Neuron (in vitro differentiated cells): ENCODE measurements at regions not wholly inside any gene's neighbourhood (a gene's known extent, or its start where the extent isn't known, plus 50 kb on each side); places are given as distances from the start of the nearest gene placed in this dataset.

Experiments used
- H2AFZ ChIP-seq: one replicate; pipeline ENCODE4 v1.6.1; 2013; ENCODE audit warnings: low read depth, mild to moderate bottlenecking, inconsistent platforms, low read length, moderate library complexity
- H3K27me3 ChIP-seq: one replicate; pipeline ENCODE4 v1.6.1; 2013; ENCODE audit warnings: low read length; ENCODE audit not compliant: insufficient read depth
- H3K36me3 ChIP-seq: one replicate; pipeline ENCODE4 v1.6.1; 2013; ENCODE audit warnings: low read length; ENCODE audit not compliant: insufficient read depth
- H3K4me1 ChIP-seq: one replicate; pipeline ENCODE4 v1.6.1; 2013; ENCODE audit warnings: low read length; ENCODE audit not compliant: insufficient read depth
- H3K4me3 ChIP-seq: 2 replicates; pipeline ENCODE4 v1.5.1; 2013; ENCODE audit warnings: mild to moderate bottlenecking, low read length, moderate library complexity
- H3K9me3 ChIP-seq: one replicate; pipeline ENCODE4 v1.6.1; 2013; ENCODE audit warnings: low read length

GRCh38 chr12:42760550-42760949, 171.0 kb upstream of the PRICKLE1 start:
- no peaks in the 10 kb centered on the region for H3K36me3 ChIP-seq
- H3K4me3 ChIP-seq, result no peak overlapping the region
- peaks cover 21% of the 10 kb centered on the region for H3K4me1 ChIP-seq
- H3K27me3 ChIP-seq, result no peaks in the 10 kb centered on the region
- no peak overlapping the region for H2AFZ ChIP-seq
- peaks cover 2% of the 10 kb centered on the region for H3K9me3 ChIP-seq

DNA sequence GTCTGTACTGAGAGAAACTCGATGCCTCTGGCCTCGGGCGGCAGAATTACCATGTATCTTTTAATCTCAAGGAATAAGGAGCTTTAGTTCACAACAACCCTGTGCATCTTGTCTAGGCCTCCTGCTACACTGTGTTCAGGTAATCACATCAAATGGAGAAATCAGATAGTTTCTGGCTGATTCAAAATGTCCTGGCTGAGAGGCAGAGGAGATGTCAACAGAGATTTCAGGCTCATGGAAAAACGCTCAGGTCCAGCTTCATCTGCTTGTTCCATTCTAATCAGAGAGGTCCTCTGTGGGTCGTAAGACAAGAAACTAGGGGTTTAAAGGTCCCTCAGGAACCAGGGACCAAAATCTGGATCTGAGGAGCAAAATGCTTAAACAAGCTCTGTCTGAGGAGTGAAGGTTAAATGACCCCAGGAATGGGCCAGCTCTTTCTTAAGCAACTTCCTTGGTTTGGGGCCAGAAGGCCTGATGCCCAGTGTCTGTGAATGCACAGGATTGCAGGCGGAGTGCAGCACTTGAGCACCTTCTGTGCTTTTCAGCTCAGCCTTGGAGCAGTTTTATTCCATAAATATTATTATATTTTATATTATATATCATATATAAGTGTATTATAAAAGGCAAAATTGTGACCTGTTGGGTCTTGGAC, 170.2 kb upstream of the PRICKLE1 start:
- H3K36me3 ChIP-seq, result no peaks in the 10 kb centered on the region
- no peak overlapping the region for H2AFZ ChIP-seq
- peaks cover 2% of the 10 kb centered on the region for H3K9me3 ChIP-seq
- peaks cover 21% of the 10 kb centered on the region for H3K4me1 ChIP-seq
- H3K27me3 ChIP-seq, result no peaks in the 10 kb centered on the region
- no peak overlapping the region for H3K4me3 ChIP-seq

DNA sequence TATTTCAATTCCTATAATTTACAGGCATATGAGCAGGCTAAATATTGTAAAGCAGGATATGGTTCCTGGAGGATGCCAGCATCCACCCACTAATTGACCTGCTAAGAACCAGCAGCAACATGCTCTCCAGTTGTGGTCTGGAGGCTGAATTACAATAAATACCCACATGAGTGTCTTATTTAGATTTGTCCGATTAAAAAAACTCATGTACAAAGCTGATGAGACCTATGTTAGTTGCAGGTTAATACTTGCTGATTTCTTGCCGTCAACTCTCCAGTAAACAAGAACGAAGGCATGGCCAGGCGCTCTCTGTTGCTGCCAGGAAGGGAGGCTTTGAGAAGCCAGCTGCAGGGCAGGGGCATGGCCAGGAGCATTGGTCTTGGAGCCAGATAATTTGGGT, 169.3 kb upstream of the PRICKLE1 start:
- H3K4me1 ChIP-seq, result peaks cover 21% of the 10 kb centered on the region
- H3K36me3 ChIP-seq, result no peaks in the 10 kb centered on the region
- H3K27me3 ChIP-seq, result no peaks in the 10 kb centered on the region
- H3K9me3 ChIP-seq, result peaks cover 2% of the 10 kb centered on the region
- H2AFZ ChIP-seq, result no peak overlapping the region
- H3K4me3 ChIP-seq, result no peak overlapping the region

- no peak overlapping the region for H2AFZ ChIP-seq
- H3K9me3 ChIP-seq, result peaks cover 2% of the 10 kb centered on the region
- H3K27me3 ChIP-seq, result no peaks in the 10 kb centered on the region
- H3K4me1 ChIP-seq, result peaks cover 21% of the 10 kb centered on the region
- no peak overlapping the region for H3K4me3 ChIP-seq
- H3K36me3 ChIP-seq, result no peaks in the 10 kb centered on the region
Measured at GRCh38 chr12:42757624-42758119, 168.1 kb upstream of the PRICKLE1 start.

DNA sequence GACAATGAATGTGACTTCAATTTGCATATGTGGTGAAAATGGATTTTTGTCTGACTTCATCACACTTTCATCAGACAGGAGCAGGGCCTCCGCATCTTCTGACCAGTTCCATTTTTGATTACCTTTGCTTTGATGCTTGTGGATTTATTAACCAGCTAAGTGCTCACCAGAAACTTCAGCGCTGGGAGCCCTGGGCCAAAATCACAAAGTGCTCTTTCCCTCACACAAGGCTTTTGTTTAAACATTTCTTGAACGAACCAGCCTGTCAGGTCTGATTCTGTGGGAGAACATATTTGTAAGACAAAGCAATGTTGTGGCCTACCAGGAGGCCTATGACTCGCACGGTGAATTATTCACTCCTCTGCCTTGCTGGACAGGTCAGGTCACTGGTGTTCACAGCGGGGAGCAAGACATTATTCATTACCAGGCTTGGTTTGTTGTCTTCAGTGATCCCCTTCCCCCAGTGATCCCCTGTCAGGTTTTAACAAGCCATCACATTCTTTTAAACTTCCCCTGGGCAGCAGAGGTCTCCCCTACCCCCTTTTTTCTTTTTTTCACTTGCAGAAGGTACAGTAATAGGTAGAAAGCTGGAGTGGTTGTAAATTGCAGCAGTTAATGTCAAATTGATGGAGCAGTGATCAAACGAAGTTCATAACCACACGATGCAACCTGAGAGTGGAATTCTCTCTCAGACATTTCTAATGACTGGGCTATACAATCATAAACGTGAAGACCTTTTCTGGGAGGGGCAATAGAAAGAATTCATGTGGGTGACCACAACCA, 167.5 kb upstream of the PRICKLE1 start:
- H3K4me3 ChIP-seq, result no peak overlapping the region
- no peaks in the 10 kb centered on the region for H3K27me3 ChIP-seq

GRCh38 chr12:42750356-42750755, 160.8 kb upstream of the PRICKLE1 start:
- Histone ChIP-seq H2AFZ (no peak overlapping the region), H3K9me3 (peaks cover 7% of the 10 kb centered on the region), H3K27me3 (no peaks in the 10 kb centered on the region), H3K4me3 (no peak overlapping the region), H3K36me3 (no peaks in the 10 kb centered on the region), H3K4me1 (no peaks in the 10 kb centered on the region)

More for the DNA sequence above, 167.5 kb upstream of the PRICKLE1 start:
- no peaks in the 10 kb centered on the region for H3K36me3 ChIP-seq
- H3K4me1 ChIP-seq, result peaks cover 21% of the 10 kb centered on the region
- H2AFZ ChIP-seq, result no peak overlapping the region
- H3K9me3 ChIP-seq, result peaks cover 2% of the 10 kb centered on the region

DNA sequence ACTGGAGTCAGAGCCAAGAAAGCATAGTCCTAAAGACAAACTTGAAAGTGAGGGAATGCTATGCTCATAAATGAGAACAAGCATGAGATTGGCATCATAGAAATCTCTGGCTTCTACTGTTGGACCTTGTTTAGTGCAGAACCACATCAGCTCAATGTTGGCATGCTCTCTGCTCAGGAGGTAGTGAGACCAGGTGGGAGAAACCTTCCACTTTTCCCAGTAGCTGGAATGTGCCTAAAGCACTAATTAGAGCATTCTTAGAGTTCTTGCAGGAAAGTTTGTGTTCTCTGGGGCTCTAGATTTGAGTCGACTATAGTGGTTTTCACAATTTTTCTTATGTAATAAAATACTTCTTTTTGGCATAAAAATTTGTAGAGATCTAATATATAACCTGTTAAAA, 159.7 kb upstream of the PRICKLE1 start:
- H3K27me3 ChIP-seq, result no peaks in the 10 kb centered on the region
- H3K36me3 ChIP-seq, result no peaks in the 10 kb centered on the region
- no peak overlapping the region for H3K4me3 ChIP-seq
- H3K9me3 ChIP-seq, result peaks cover 7% of the 10 kb centered on the region
- H2AFZ ChIP-seq, result no peak overlapping the region
- no peaks in the 10 kb centered on the region for H3K4me1 ChIP-seq

DNA sequence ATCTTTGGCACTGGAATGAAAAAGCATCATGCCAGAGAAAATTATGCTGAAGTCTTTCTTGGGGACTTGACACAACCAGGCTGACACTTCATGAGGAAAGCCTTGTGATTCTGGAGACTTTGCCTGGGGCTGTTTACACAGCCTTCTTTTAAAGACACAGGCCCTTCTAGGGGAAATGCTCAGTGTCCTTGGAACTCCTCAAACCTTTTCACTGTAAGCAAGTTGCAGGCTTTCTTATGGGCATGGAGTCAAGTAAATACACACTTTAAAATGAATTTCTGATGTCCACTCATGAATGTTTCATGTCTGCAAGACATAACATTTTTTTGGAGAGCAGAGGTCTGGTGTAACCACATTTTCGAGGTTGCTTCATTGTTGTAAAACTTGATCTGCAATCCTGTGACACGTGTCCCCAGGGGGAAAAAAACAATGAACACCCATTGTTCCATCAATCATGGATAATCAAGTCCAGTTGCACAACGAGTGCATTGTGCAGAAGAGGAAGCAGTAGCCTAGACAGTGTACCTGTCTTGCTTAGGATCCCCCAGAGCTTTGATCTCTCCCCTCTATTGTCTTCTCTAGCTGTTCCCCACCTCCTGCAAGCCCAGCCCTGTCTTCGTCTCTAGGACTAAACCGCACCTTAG, 155.1 kb upstream of the PRICKLE1 start:
- Histone ChIP-seq H3K36me3 (no peaks in the 10 kb centered on the region), H2AFZ (no peak overlapping the region), H3K27me3 (no peaks in the 10 kb centered on the region), H3K9me3 (peaks cover 7% of the 10 kb centered on the region), H3K4me3 (no peak overlapping the region), H3K4me1 (no peaks in the 10 kb centered on the region)

GRCh38 chr12:42742716-42743115, 153.2 kb upstream of the PRICKLE1 start:
- H3K4me1 ChIP-seq, result no peaks in the 10 kb centered on the region
- no peaks in the 10 kb centered on the region for H3K27me3 ChIP-seq
- H3K36me3 ChIP-seq, result no peaks in the 10 kb centered on the region
- no peak overlapping the region for H2AFZ ChIP-seq
- peaks cover 7% of the 10 kb centered on the region for H3K9me3 ChIP-seq
- H3K4me3 ChIP-seq, result no peak overlapping the region

- Histone ChIP-seq H3K9me3 (peaks cover 7% of the 10 kb centered on the region), H3K36me3 (no peaks in the 10 kb centered on the region), H2AFZ (no peak overlapping the region), H3K4me1 (no peaks in the 10 kb centered on the region), H3K4me3 (no peak overlapping the region), H3K27me3 (no peaks in the 10 kb centered on the region)
Measured at GRCh38 chr12:42741771-42742510, 152.4 kb upstream of the PRICKLE1 start.

GRCh38 chr12:42741091-42741490, 151.5 kb upstream of the PRICKLE1 start:
- Histone ChIP-seq H3K9me3 (peaks cover 1% of the 10 kb centered on the region), H3K27me3 (no peaks in the 10 kb centered on the region), H3K4me1 (no peaks in the 10 kb centered on the region), H3K4me3 (no peak overlapping the region), H2AFZ (no peak overlapping the region), H3K36me3 (no peaks in the 10 kb centered on the region)

DNA sequence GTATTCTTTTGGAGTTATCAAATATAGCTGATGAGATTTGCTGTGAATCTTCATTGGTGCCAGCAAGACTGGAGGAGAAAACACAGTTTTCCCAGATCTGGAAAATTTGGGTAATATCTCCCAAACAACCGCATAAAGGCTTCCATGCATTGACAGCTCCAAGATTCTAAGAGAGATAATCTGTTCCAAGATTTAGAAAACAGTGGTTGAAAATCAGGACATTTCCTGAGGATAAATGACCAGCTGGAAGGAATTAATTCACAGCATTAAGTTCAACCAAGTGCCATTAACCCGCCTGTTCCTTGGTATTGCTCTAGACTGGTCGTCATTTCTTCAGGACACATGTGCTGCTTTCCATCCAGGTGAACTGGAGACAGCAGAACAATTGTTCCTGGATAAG, 147.9 kb upstream of the PRICKLE1 start:
- no peaks in the 10 kb centered on the region for H3K27me3 ChIP-seq
- H3K4me3 ChIP-seq, result no peak overlapping the region
- H3K9me3 ChIP-seq, result no peaks in the 10 kb centered on the region
- no peaks in the 10 kb centered on the region for H3K4me1 ChIP-seq
- no peak overlapping the region for H2AFZ ChIP-seq
- no peaks in the 10 kb centered on the region for H3K36me3 ChIP-seq
